H54 (cell line): ENCODE measurements at regions not wholly inside any gene's neighbourhood (a gene's known extent, or its start where the extent isn't known, plus 50 kb on each side); places are given as distances from the start of the nearest gene placed in this dataset.

ENCODE experiments used
- DNase-seq: peaks from one replicate; pipeline ENCODE4 v3.0.0; 2011; ENCODE audit warnings: low spot score, mixed read lengths; ENCODE audit not compliant: insufficient read length
- FAIRE-seq: peaks from 3 replicates; lab custom pipeline; 2011; peaks lifted over from hg19 to GRCh38; lab: Jason Lieb, UNC
- POLR2A ChIP-seq: IDR thresholded peaks from 2 replicates; pipeline ENCODE4 v1.6.1; 2011; ENCODE audit warnings: low read depth, mild to moderate bottlenecking, low read length

DNA sequence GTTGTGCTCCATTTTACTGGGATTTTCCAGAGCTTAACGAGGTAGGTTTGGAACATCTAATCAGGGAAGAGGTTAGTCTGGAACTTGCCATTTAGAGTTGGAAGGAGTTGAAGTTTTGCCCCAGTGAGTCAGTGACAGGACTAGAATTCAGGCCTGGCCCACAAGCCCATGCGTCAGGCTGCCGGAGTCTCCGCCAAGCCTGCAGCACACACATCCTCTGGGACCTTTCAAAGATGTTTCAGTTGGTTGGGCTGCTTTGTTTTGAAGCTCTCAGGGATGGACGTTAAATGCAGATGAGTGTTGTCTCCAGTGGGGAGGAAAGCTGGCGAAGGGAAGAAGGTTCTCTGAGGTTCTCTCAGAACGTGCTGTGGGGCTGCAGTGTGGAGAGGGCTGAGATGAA is 147.0 kb downstream of the PSAT1 start:
- DNase-seq (no peak), FAIRE-seq (no peak)
- TF ChIP-seq POLR2A = no peak

DNA sequence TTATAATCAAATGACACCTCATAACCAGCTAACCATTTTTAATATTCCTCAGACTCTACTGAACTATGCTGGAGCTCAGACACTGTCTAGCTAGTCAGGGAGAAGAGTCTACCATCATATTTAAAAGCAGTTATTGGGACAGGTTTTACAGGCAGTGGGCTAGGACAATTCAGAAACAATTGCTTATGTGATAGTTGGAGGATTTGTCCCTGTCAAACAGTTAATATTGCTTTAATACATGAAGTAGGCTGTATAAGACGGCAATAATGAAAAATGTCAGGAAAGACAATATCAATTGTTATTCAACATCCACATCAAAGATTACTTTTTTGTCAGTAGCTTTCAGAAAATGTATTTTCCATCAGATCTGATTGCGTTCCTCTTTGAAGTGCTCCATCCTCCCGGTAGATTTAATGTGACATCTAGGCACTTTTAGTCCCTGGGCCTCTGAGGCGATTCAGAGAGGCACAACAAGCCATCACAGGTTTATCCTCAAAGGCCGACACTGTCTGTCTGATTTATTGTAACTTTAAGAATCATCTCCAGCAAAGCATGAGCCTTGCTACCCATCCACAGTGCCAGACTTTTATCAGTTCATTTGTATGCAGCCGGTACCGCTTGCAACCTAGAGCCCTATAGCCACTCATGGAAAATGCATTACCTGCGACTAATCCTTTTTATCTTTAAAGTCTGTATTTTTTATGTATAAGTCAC is 152.2 kb downstream of the PSAT1 start:
- FAIRE-seq (no peak), DNase-seq (no peak)
- TF ChIP-seq POLR2A = no peak

DNA sequence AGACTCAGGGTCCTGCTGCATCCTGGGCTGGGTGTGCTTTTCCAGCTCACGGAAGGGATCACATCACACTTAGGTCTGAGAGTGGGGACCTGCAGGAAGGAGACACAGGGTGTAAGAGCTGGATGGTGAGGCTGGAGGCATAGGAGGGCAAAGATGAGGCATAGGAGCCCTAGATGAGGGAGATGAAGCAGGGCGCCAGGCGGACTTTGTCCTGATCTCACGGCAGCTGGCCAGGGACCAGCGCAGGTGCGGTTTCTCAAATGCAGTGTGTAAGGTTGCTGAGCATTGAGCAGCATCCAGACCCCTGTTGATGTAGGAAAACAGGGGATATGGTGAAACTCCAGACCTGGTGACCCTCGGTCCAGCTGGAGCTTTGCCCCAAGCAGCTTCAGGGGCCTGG is 156.5 kb downstream of the PSAT1 start:
- no peak for TF ChIP-seq POLR2A
- DNase-seq (no peak), FAIRE-seq (no peak)

DNA sequence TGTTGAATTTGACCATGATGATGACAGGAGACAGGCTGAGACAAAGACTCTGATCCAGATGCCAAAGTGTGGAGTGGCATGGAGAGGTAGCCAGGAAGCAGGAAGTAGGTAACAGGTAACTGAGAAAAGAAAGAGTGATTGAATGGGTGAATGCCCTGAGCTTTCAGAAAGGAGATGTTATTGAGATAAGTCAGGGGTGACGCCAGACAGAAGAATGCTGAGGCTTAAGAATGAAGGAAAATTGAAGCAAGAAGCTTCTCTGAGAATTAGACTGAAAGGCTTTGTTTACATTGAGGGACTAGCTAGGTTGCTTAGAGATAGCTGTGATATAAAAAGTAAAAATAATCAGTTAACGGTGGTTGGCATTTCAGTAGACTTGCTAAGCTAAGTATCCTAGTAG is 165.7 kb downstream of the PSAT1 start:
- DNase-seq = no peak
- peak; percentile 52 for FAIRE-seq
- no peak for TF ChIP-seq POLR2A

DNA sequence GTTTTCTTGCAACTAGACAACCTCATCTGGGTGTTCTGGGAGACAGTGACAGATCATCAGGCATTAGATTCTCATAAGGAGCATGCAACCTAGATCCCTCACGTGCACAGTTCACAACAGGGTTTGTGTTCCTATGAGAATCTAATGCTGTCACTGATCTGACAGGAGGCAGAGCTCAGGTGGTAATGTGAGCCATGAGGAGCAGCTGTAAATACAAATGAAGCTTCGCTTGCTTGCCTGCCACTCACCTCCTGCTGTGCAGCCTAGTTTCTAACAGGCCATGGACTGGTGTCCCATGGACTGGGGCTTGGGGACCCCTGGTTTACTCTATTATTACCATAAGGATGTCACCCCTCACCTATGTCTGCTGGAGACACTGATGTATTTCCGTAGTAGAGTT is 166.8 kb downstream of the PSAT1 start:
- TF ChIP-seq POLR2A = no peak
- no peak for DNase-seq
- FAIRE-seq = no peak

DNA sequence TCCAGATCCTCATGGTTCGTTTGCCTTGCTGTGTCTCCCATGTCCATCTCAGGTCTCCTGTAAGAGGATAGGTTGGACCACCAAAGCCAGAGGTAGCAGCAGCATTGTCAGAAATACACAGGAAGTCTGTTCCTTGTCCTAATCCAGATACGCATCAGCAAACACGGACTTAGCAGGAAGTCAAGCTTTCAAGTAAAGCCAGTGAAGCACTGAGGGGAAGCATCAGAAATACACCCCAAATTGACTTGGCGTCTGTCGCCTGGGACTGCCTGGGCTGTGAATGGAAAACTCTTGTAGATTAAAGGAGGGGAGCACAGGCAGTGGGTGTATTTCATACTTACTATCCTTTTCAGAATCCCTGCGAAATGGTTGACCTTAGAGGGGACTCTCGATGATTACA is 171.3 kb downstream of the PSAT1 start:
- FAIRE-seq = no peak
- TF ChIP-seq POLR2A = no peak
- DNase-seq = no peak

DNA sequence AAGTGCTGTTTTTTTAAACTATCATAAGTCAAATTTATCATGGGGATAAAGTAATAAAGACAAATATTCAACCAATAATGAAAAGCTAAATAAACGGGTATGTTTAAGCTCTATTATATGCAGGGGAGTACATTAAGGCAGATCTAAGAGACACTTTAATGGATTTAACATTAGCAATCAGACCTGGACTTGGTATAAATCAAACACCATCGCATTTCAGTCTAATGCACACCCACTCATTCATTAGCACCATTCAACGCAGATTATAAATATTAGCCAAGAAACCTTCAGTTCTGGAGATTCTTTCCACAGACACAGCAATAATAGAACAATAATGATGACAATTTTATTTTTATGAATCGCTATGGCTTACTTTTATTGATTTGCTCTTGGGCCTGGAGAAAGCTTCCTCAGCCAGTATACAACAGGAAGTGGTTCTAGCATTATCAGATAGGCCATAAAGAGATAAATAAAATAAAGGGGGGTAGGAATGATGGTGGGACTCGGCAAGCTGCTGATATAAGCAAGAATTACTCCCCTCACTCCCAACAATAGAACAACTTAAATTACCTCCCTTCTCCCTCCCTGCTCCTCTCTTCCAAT is 172.2 kb downstream of the PSAT1 start:
- no peak for TF ChIP-seq POLR2A
- no peak for DNase-seq
- no peak for FAIRE-seq

DNA sequence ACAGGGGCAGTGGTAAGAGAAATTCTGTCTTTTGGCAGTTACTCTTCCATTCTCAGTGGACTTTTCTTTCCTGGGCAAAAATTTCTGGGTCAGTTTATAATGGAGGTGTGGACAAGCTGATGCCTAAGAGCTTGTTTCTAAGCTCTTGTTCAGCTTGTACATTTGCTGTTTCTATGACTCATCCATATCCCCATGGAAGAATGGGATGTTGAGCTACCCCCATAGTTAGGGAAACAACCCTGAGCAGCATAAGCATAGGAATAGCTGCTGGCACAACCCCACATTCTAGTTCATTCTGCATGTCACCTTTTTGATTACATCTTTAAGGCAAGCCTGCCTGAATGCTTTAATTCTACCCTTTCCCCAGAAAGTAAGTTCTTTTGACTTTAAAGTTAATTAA is 173.3 kb downstream of the PSAT1 start:
- no peak for TF ChIP-seq POLR2A
- no peak for DNase-seq
- FAIRE-seq = no peak

DNA sequence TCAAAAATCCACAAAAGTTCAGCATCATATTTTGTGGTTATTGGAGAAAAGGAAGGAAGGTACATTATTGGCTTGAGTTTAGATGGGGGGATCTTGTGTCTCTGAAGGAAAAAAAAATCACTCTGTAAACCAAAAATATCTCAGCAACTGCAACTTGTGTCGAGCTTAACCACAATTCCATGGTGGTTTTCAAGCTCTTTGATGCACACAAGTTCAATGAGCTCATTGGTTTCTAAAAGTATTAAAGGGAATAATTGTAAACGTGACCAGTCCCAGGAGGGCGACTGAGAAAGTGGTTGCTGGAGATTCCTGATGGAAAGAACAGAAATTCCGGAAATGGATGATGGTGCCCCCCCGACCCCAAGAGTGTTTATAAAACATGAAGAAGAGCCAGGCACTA is 173.8 kb downstream of the PSAT1 start:
- FAIRE-seq (no peak), DNase-seq (no peak)
- TF ChIP-seq POLR2A = no peak

DNA sequence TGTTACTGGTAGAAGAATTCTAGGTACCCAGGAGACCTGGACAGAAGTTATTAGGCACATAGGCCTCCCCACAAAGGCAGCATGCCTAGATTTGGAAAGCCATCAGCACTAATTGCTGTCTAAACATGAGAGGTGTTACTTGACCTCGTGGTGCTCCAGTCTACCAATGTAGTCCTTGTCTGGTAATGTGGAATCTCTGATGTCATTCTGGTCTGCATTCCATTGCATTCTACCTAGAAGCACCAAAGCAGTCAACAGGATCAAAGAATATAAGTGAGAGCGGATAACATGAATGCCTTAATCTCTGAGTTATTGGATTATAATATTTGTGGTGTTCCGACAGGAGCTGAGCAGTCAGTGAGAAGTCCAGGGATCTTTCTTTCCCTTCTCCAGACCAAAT is 175.2 kb downstream of the PSAT1 start:
- FAIRE-seq (no peak), DNase-seq (no peak)
- no peak for TF ChIP-seq POLR2A

DNA sequence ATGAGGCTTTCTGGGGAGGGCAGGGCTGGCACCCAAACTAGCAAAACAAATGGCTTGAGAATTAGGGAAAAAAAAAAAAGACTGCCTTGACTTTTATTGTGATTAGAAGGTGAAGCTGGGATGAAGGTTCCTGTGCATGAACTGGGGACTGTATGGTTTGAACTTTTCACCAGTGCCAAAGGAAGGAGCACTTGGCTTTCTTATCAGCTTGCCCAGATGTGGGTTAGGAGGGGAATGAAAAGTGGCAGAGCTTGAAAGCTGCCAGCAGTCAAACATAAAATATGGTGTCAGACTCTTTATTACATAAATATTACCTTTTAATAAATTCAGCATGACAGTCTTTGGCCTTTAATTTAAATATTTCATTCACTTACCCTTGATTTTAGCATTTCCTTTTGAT is 182.5 kb downstream of the PSAT1 start:
- FAIRE-seq (no peak), DNase-seq (no peak)
- no peak for TF ChIP-seq POLR2A

DNA sequence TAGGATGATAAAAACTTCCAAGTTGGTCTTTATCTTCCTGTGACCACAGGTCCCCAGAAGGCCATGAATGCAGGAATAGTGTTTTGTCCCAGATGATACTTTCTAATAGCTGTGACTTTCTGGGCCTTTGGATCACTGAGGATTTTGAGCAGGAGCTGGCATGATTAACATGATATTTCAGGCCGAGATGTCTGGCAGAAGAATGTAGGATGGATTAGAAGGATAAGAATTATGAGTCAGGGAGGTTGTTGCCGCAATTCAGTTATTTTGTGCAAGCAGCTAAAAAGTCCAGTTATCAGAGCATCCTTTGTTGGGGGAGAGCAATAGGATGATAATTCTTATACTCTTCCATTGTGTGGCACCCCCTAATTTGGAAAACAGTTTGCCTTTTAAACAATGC is 189.7 kb downstream of the PSAT1 start:
- DNase-seq = no peak
- TF ChIP-seq POLR2A = no peak
- peak; percentile 15 for FAIRE-seq

DNA sequence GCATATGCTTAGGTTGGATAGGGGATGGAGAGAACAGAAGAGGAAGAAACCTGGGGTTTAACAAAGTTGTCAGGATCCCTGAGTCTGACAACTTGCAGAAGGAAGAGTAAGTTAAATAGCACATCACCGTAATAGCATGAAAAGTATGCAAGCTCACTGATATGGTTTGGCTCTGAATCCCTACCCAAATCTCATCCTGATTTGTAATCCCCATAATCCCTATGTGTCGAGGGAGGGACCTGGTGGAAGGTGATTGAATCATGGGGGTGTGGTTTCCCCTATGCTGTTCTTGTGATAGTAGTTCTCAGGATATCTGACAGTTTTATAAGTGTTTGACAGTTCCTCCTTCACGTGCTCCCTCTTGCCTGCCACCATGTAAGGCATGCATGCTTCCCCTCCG is 193.3 kb downstream of the PSAT1 start:
- no peak for DNase-seq
- no peak for TF ChIP-seq POLR2A
- peak; percentile 41 for FAIRE-seq

DNA sequence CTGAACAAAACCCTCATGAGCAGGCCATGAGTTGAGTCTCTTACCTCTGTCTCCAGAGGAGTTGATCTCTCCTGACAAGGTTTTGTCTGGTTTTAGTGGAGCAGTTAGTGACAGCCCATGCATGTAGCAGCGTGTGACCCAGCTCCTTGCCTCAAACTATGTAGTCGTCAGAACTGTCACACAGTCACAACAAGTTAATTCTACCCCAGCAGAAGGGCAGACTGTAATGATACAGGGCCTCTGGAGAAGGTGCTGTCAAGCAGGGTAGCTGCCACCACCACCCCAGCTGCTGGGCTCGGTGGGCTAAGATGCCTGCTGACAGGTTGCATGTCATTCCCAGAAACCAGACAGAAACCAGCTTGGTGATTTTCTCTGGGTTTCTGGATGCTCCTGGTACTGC is 194.5 kb downstream of the PSAT1 start:
- TF ChIP-seq POLR2A = no peak
- no peak for FAIRE-seq
- DNase-seq = no peak

DNA sequence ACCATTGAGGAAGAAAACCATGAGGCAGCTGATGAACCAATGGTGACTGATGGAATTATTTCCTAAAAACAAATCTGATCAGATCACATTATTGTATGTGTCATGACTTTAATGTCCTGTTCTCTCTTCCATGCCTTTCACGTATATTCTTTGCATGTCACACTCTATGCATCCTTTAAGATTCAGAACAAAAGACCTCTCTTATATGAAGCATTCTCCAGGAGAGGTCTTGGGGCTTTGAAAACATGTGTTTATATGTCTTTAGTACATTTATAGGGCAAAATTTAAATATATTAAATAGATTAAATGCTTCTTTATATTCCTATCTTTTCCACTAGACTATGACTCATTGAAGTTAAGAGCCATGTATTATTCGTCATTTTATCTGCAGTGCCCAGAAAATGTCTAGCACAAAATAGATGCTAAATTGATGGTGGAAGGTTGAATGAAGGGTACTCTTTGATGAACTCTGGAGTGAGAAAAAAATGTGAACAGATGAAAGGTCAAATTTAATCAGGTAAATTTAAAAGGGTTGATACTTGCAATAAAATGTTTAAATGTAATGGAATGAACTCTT is 196.3 kb downstream of the PSAT1 start:
- FAIRE-seq (no peak), DNase-seq (no peak)
- no peak for TF ChIP-seq POLR2A
